HepG2 (cell line): ENCODE measurements at regions not wholly inside any gene's neighbourhood (a gene's known extent, or its start where the extent isn't known, plus 50 kb on each side); places are given as distances from the start of the nearest gene placed in this dataset.

ENCODE experiments used
- ATAC-seq: fragments of 200-7000 bp; cut with Tn5 transposase; 3 replicates; pipeline ENCODE4 v1.9.1; 2020; ENCODE audit warnings: mild to moderate bottlenecking, moderate library complexity
- BruUV-seq: library from RNA; stranded (reverse); fragments of 400-500 nt; replicated peaks from 2 replicates; lab custom pipeline; 2021; lab: Mats Ljungman, UMichigan
- CTCF ChIA-PET: fragments of 300-600 bp; formaldehyde crosslinking; extraction: SDS; loops from one replicate; lab custom pipeline; 2021; ENCODE audit warnings: low total read pairs, inconsistent platforms, low intra/inter-chr PET ratio; lab: Yijun Ruan, JAX
- POLR2A ChIA-PET: fragments of 350-600 bp; sonication (Branson Sonifier 250); formaldehyde crosslinking; loops from one replicate; lab custom pipeline; 2020; ENCODE audit warnings: antibody characterized with exemption, inconsistent platforms; lab: Yijun Ruan, JAX
- DNase-seq: peaks from one replicate; pipeline ENCODE4 v3.0.0-alpha.2; 2015; ENCODE audit warnings: low spot score
- FAIRE-seq: peaks from 3 replicates; lab custom pipeline; 2011; peaks lifted over from hg19 to GRCh38; lab: Jason Lieb, UNC
- H2AFZ ChIP-seq: one replicate; pipeline ENCODE4 v1.6.1; 2011; ENCODE audit warnings: low read length, inconsistent platforms
- H3K27ac ChIP-seq: fragments of 300-600 bp; 3 replicates; pipeline ENCODE4 v1.8.0; 2011; ENCODE audit warnings: mixed run types, mild to moderate bottlenecking, mixed read lengths, low read length, inconsistent platforms; ENCODE audit not compliant: insufficient read depth; ENCODE audit errors: extremely low read length
- H3K27me3 ChIP-seq, 2 experiments: fragments of 200-600 bp in 1 of 2; 2 replicates in 1 of 2; 3 replicates in 1 of 2; pipeline versions ENCODE4 v1.6.0 to v1.8.0; 2011; ENCODE audit warnings: low read length in 2 of 2, mild to moderate bottlenecking in 2 of 2, moderate library complexity in 2 of 2, inconsistent platforms in 1 of 2; ENCODE audit not compliant: insufficient read depth in 2 of 2, control insufficient read depth in 1 of 2
- H3K36me3 ChIP-seq, 2 experiments: fragments of 200-600 bp in 1 of 2; replicated peaks in 1 of 2; 2 replicates in 1 of 2; 3 replicates in 1 of 2; pipeline versions ENCODE4 v1.5.1 to v1.8.0; 2011; ENCODE audit warnings: low read length in 2 of 2, inconsistent platforms in 1 of 2; ENCODE audit not compliant: insufficient read depth in 2 of 2, control insufficient read depth in 1 of 2
- H3K4me1 ChIP-seq: 2 replicates; pipeline ENCODE4 v1.5.1; 2012; ENCODE audit warnings: low read length, inconsistent platforms; ENCODE audit not compliant: insufficient read depth
- H3K4me2 ChIP-seq: 2 replicates; pipeline ENCODE4 v1.6.0; 2011; ENCODE audit warnings: low read depth, low read length, inconsistent platforms
- H3K4me3 ChIP-seq, 3 experiments: fragments of 200-600 bp in 1 of 3; sonication (generic), shearing (Covaris generic) in 1 of 3; replicated peaks in 1 of 3; 2 replicates each; pipeline ENCODE4 v1.5.1; 2011 to 2016; ENCODE audit warnings: low read length in 3 of 3, inconsistent platforms in 2 of 3, low read depth in 2 of 3, mild to moderate bottlenecking in 2 of 3, control low read depth in 1 of 3, mixed read lengths in 1 of 3; ENCODE audit not compliant: insufficient read depth in 1 of 3
- H3K79me2 ChIP-seq: one replicate; pipeline ENCODE4 v1.6.1; 2011; ENCODE audit warnings: low read length, inconsistent platforms; ENCODE audit not compliant: insufficient read depth
- H3K9ac ChIP-seq: 2 replicates; pipeline ENCODE4 v1.6.0; 2011; ENCODE audit warnings: mild to moderate bottlenecking, low read depth, low read length, inconsistent platforms; ENCODE audit not compliant: insufficient read depth
- H3K9me3 ChIP-seq: 2 replicates; pipeline ENCODE4 v1.5.1; 2012; ENCODE audit warnings: mild to moderate bottlenecking, low read length
- H4K20me1 ChIP-seq: 2 replicates; pipeline ENCODE4 v1.6.0; 2011; ENCODE audit warnings: inconsistent platforms, mild to moderate bottlenecking, low read length, moderate library complexity; ENCODE audit not compliant: insufficient read depth
- ATM ChIP-seq: fragments of 450-650 bp; IDR thresholded peaks from 2 replicates; pipeline ENCODE4 v1.7.1; 2017; ENCODE audit warnings: mild to moderate bottlenecking, borderline replicate concordance
- BCL6 ChIP-seq: IDR thresholded peaks from 2 replicates; pipeline ENCODE4 v1.6.1; 2016; ENCODE audit warnings: missing genetic modification reagents, missing compliant biosample characterization
- FOXO4 ChIP-seq: sonication (generic); formaldehyde crosslinking; conservative IDR thresholded peaks from 2 replicates; pipeline ENCODE4 v1.8.1; 2023; ENCODE audit warnings: missing genetic modification reagents
- HOXA9 ChIP-seq: sonication (generic); formaldehyde crosslinking; IDR thresholded peaks from 2 replicates; pipeline ENCODE4 v1.8.1; 2022; ENCODE audit warnings: missing genetic modification reagents, mild to moderate bottlenecking, moderate library complexity, borderline replicate concordance
- KDM1A ChIP-seq: IDR thresholded peaks from 2 replicates; pipeline ENCODE4 v1.6.1; 2016; ENCODE audit warnings: missing compliant biosample characterization
- KLF9 ChIP-seq: IDR thresholded peaks from 2 replicates; pipeline ENCODE4 v1.6.1; 2016; ENCODE audit warnings: low read depth
- RFX3 ChIP-seq: IDR thresholded peaks from 2 replicates; pipeline ENCODE4 v1.6.1; 2016; ENCODE audit warnings: missing biosample characterization, missing genetic modification reagents
- ZNF512B ChIP-seq: sonication (generic); formaldehyde crosslinking; IDR thresholded peaks from 2 replicates; pipeline ENCODE4 v1.5.1; 2020; ENCODE audit warnings: missing genetic modification reagents, mild to moderate bottlenecking, borderline replicate concordance
- ZNF644 ChIP-seq: IDR thresholded peaks from 2 replicates; pipeline ENCODE4 v1.6.1; 2016; ENCODE audit warnings: low read depth
- ZNF740 ChIP-seq: sonication (generic); formaldehyde crosslinking; IDR thresholded peaks from 2 replicates; pipeline ENCODE4 v1.4.0; 2020; ENCODE audit warnings: missing genetic modification reagents
- ZSCAN20 ChIP-seq: sonication (generic); formaldehyde crosslinking; IDR thresholded peaks from 2 replicates; pipeline ENCODE4 v1.4.0; 2020; ENCODE audit warnings: missing genetic modification reagents, mild to moderate bottlenecking, borderline replicate concordance
- WGBS: methylation state at CpG from one replicate; pipeline ENCODE4 v1.1.6; 2017; ENCODE audit warnings: low lambda C conversion rate; 5-methylcytosine and 5-hydroxymethylcytosine counted together
- in situ Hi-C: cut with HindIII; loops from 2 replicates; pipeline ENCODE4 v1.10.0; 2017; ENCODE audit warnings: low pct_unique_long_range_greater_than_20kb; ENCODE audit not compliant: extremely low pct_ligation_motif_present
- intact Hi-C: fragments of 100-400 bp; cut with micrococcal nuclease; formaldehyde crosslinking; loops from one replicate; pipeline ENCODE4 v1.10.0; 2022; ENCODE audit not compliant: unreplicated experiment

GRCh38 chr7:125279961-125280360 is 350.3 kb upstream of the POT1 start:
- no peak for TF ChIP-seq ZNF512B (CRISPR knock-in tag)
- TF ChIP-seq RFX3 (CRISPR knock-in tag) = no peak
- TF ChIP-seq ATM = no peak
- TF ChIP-seq HOXA9 (CRISPR knock-in tag) = no peak
- TF ChIP-seq, all 625 proteins: peak for 0
- no peak for FAIRE-seq
- H3K4me1 ChIP-seq = no peaks in the 10 kb centered on the region
- no TSS peak for BruUV-seq
- H4K20me1 ChIP-seq = no peaks in the 10 kb centered on the region
- WGBS = 0% methylated on average over 2 of the region's 2 CpGs
- no peaks in the 10 kb centered on the region for H3K79me2 ChIP-seq
- H3K9me3 ChIP-seq = peaks cover 15% of the 10 kb centered on the region; the same call in 1 of the 2 replicates
- no peak for DNase-seq
- no peak overlapping the region for H3K4me2 ChIP-seq
- H3K4me3 ChIP-seq = no peak overlapping the region
- no peak for ATAC-seq
- intact Hi-C loops (no loop called here), in situ Hi-C loops (no loop called here)
- CTCF ChIA-PET = no interaction called here
- H3K27me3 ChIP-seq = no peaks in the 10 kb centered on the region
- POLR2A ChIA-PET = no interaction called here
- H3K27ac ChIP-seq = no peak overlapping the region
- H3K36me3 ChIP-seq = no peaks in the 10 kb centered on the region
- no peak overlapping the region for H3K9ac ChIP-seq
- no peak overlapping the region for H2AFZ ChIP-seq

GRCh38 chr7:125278318-125278717 is 348.7 kb upstream of the POT1 start:
- no peak for FAIRE-seq
- Histone ChIP-seq H3K9me3 (peaks cover 26% of the 10 kb centered on the region), H3K79me2 (no peaks in the 10 kb centered on the region), H4K20me1 (no peaks in the 10 kb centered on the region), H3K36me3 (no peaks in the 10 kb centered on the region), H3K9ac (no peak overlapping the region), H2AFZ (no peak overlapping the region), H3K4me1 (no peaks in the 10 kb centered on the region), H3K27me3 (no peaks in the 10 kb centered on the region), H3K27ac (no peak overlapping the region), H3K4me2 (no peak overlapping the region), H3K4me3 (no peak overlapping the region)
- in situ Hi-C loops = no loop called here
- no TSS peak for BruUV-seq
- 0% methylated on average over 1 of the region's 1 CpG for WGBS
- no peak for DNase-seq
- ChIA-PET POLR2A (no interaction called here), CTCF (no interaction called here)
- no peak for ATAC-seq
- intact Hi-C loops = no loop called here
- no peak for TF ChIP-seq FOXO4 (CRISPR knock-in tag)
- TF ChIP-seq ZSCAN20 (CRISPR knock-in tag) = no peak
- TF ChIP-seq KDM1A = no peak
- no peak for TF ChIP-seq ZNF644 (CRISPR knock-in tag)
- no peak for TF ChIP-seq BCL6 (CRISPR knock-in tag)
- TF ChIP-seq KLF9 (CRISPR knock-in tag) = no peak
- no peak for TF ChIP-seq ZNF740 (CRISPR knock-in tag)
